H1 (cell line): ENCODE measurements at regions not wholly inside any gene's neighbourhood (a gene's known extent, or its start where the extent isn't known, plus 50 kb on each side); places are given as distances from the start of the nearest gene placed in this dataset.

Experiments used
- CTCF ChIA-PET: fragments of 300-600 bp; sonication (Branson Sonifier 250); formaldehyde crosslinking; loops from one replicate; lab custom pipeline; 2021; ENCODE audit not compliant: partially characterized antibody; lab: Charles Lee
- POLR2A ChIA-PET: fragments of 300-600 bp; sonication (Branson Sonifier 250); formaldehyde crosslinking; loops from one replicate; lab custom pipeline; 2021; ENCODE audit warnings: inconsistent platforms; ENCODE audit not compliant: partially characterized antibody; lab: Charles Lee
- DNase-seq, 2 experiments: peaks; one replicate each; pipeline versions ENCODE4 v3.0.0 to v3.0.0-alpha.2; 2010 to 2022; ENCODE audit warnings: low spot score in 2 of 2, low read depth in 1 of 2, mixed read lengths in 1 of 2
- FAIRE-seq: peaks from 2 replicates; lab custom pipeline; 2011; peaks lifted over from hg19 to GRCh38; lab: Jason Lieb, UNC
- H2AFZ ChIP-seq: 2 replicates; pipeline ENCODE4 v1.8.1; 2012; ENCODE audit warnings: low read length, inconsistent platforms
- H2AK5ac ChIP-seq: 2 replicates; pipeline ENCODE4 v1.6.1; 2013; ENCODE audit warnings: low read depth, low read length
- H2BK120ac ChIP-seq: replicated peaks from 2 replicates; pipeline ENCODE3; 2013; ENCODE audit warnings: low read depth, low read length, inconsistent platforms
- H2BK12ac ChIP-seq: 2 replicates; pipeline ENCODE4 v1.6.1; 2013; ENCODE audit warnings: low read depth, low read length
- H2BK15ac ChIP-seq: 2 replicates; pipeline ENCODE4 v1.6.1; 2013; ENCODE audit warnings: low read length
- H2BK20ac ChIP-seq: 2 replicates; pipeline ENCODE4 v1.6.1; 2013; ENCODE audit warnings: low read length
- H2BK5ac ChIP-seq: 2 replicates; pipeline ENCODE4 v1.6.1; 2013; ENCODE audit warnings: low read depth, low read length
- H3K14ac ChIP-seq: 2 replicates; pipeline ENCODE4 v1.6.1; 2013; ENCODE audit warnings: inconsistent platforms; ENCODE audit not compliant: insufficient read length
- H3K18ac ChIP-seq: 2 replicates; pipeline ENCODE4 v1.6.1; 2013; ENCODE audit warnings: low read length; ENCODE audit errors: extremely low read depth
- H3K23ac ChIP-seq: 2 replicates; pipeline ENCODE4 v1.6.1; 2013; ENCODE audit warnings: inconsistent platforms; ENCODE audit not compliant: insufficient read length
- H3K23me2 ChIP-seq: 2 replicates; pipeline ENCODE4 v1.6.1; 2013; ENCODE audit warnings: low read depth, low read length
- H3K27ac ChIP-seq: 2 replicates; pipeline ENCODE4 v1.6.1; 2011; ENCODE audit warnings: low read depth, low read length, inconsistent platforms
- H3K27me3 ChIP-seq, 4 experiments: replicated peaks in 1 of 4; 1 replicate in 1 of 4; 2 replicates in 3 of 4; pipeline versions ENCODE4 v1.6.1 to v1.8.1; 2011 to 2013; ENCODE audit warnings: low read length in 3 of 4, mild to moderate bottlenecking in 3 of 4, inconsistent platforms in 2 of 4, mixed read lengths in 2 of 4, moderate library complexity in 1 of 4; ENCODE audit not compliant: control insufficient read depth in 3 of 4, insufficient read depth in 3 of 4; ENCODE audit errors: extremely low read depth in 1 of 4
- H3K36me3 ChIP-seq, 4 experiments: 2 replicates each; pipeline versions ENCODE4 v1.6.1 to v1.8.1; 2011 to 2013; ENCODE audit warnings: mild to moderate bottlenecking in 4 of 4, low read length in 3 of 4, moderate library complexity in 2 of 4, control low read depth in 1 of 4, inconsistent platforms in 1 of 4; ENCODE audit not compliant: insufficient read depth in 4 of 4, control insufficient read depth in 2 of 4
- H3K4ac ChIP-seq: replicated peaks from 2 replicates; pipeline ENCODE3; 2013; ENCODE audit warnings: low read length, low read depth, mixed read lengths, inconsistent platforms; ENCODE audit not compliant: insufficient read length
- H3K4me1 ChIP-seq, 4 experiments: replicated peaks in 1 of 4; 1 replicate in 1 of 4; 2 replicates in 3 of 4; pipeline versions ENCODE4 v1.6.1 to v1.8.1; 2011 to 2013; ENCODE audit warnings: low read length in 3 of 4, inconsistent platforms in 2 of 4, mixed read lengths in 1 of 4; ENCODE audit not compliant: insufficient read depth in 4 of 4, control insufficient read depth in 3 of 4
- H3K4me2 ChIP-seq, 2 experiments: 2 replicates each; pipeline versions ENCODE4 v1.6.1 to v1.8.1; 2011 to 2013; ENCODE audit warnings: low read depth in 2 of 2, low read length in 2 of 2, control low read depth in 1 of 2, inconsistent platforms in 1 of 2, mild to moderate bottlenecking in 1 of 2; ENCODE audit not compliant: insufficient read depth in 1 of 2
- H3K4me3 ChIP-seq, 4 experiments: fragments of 200-600, 300-600 bp in 1 of 4; sonication (generic), shearing (Covaris generic), sonication (Bioruptor Twin) in 1 of 4; 2 replicates each; pipeline versions ENCODE4 v1.5.1 to v1.8.1; 2011 to 2016; ENCODE audit warnings: low read length in 4 of 4, low read depth in 3 of 4, control low read depth in 2 of 4, inconsistent platforms in 2 of 4, mild to moderate bottlenecking in 2 of 4, mixed read lengths in 1 of 4, moderate library complexity in 1 of 4; ENCODE audit not compliant: insufficient read depth in 2 of 4; ENCODE audit errors: extremely low read depth in 1 of 4
- H3K56ac ChIP-seq: replicated peaks from 2 replicates; pipeline ENCODE3; 2013; ENCODE audit warnings: low read depth, mild to moderate bottlenecking, mixed read lengths, low read length, inconsistent platforms; ENCODE audit not compliant: insufficient read length
- H3K79me1 ChIP-seq: 2 replicates; pipeline ENCODE4 v1.6.1; 2013; ENCODE audit warnings: low read depth, low read length, control low read depth
- H3K79me2 ChIP-seq, 2 experiments: 2 replicates each; pipeline versions ENCODE4 v1.6.1 to v1.8.1; 2012 to 2013; ENCODE audit warnings: low read length in 2 of 2, mild to moderate bottlenecking in 2 of 2, inconsistent platforms in 1 of 2; ENCODE audit not compliant: insufficient read depth in 2 of 2, control insufficient read depth in 1 of 2
- H3K9ac ChIP-seq, 4 experiments: replicated peaks in 1 of 4; 1 replicate in 1 of 4; 2 replicates in 3 of 4; pipeline versions ENCODE4 v1.6.1 to v1.8.1; 2011 to 2013; ENCODE audit warnings: low read depth in 3 of 4, low read length in 3 of 4, control low read depth in 2 of 4, mild to moderate bottlenecking in 2 of 4, moderate library complexity in 2 of 4, inconsistent platforms in 1 of 4; ENCODE audit errors: extremely low read depth in 1 of 4
- H3K9me3 ChIP-seq, 2 experiments: 2 replicates each; pipeline versions ENCODE4 v1.6.1 to v1.8.1; 2012 to 2013; ENCODE audit warnings: mild to moderate bottlenecking in 2 of 2, moderate library complexity in 2 of 2, control low read depth in 1 of 2, inconsistent platforms in 1 of 2, low read depth in 1 of 2, low read length in 1 of 2, mixed read lengths in 1 of 2; ENCODE audit not compliant: insufficient read depth in 2 of 2
- H4K20me1 ChIP-seq, 2 experiments: replicated peaks in 1 of 2; 2 replicates each; pipeline versions ENCODE3 to v1.8.1; 2011 to 2013; ENCODE audit warnings: inconsistent platforms in 2 of 2, low read length in 2 of 2, mild to moderate bottlenecking in 1 of 2; ENCODE audit not compliant: insufficient read depth in 2 of 2, control insufficient read depth in 1 of 2
- H4K5ac ChIP-seq: 2 replicates; pipeline ENCODE4 v1.6.1; 2013; ENCODE audit warnings: low read length, low read depth, mixed read lengths, inconsistent platforms; ENCODE audit not compliant: insufficient read length
- H4K8ac ChIP-seq: 2 replicates; pipeline ENCODE4 v1.8.0; 2013; ENCODE audit warnings: mild to moderate bottlenecking, moderate library complexity, low read length, inconsistent platforms; ENCODE audit not compliant: insufficient read depth; ENCODE audit errors: extremely low read depth
- H4K91ac ChIP-seq: replicated peaks from 2 replicates; pipeline ENCODE3; 2013; ENCODE audit warnings: low read length, mixed read lengths, inconsistent platforms; ENCODE audit not compliant: insufficient read length
- BCL11A ChIP-seq, 2 experiments: IDR thresholded peaks; one replicate each; pipeline ENCODE4 v1.6.1; 2011; ENCODE audit warnings: low read depth in 2 of 2, low read length in 2 of 2, mild to moderate bottlenecking in 2 of 2
- CEBPB ChIP-seq: IDR thresholded peaks from 2 replicates; pipeline ENCODE4 v1.6.1; 2012; ENCODE audit warnings: low read depth, low read length
- CREB1 ChIP-seq: IDR thresholded peaks from 2 replicates; pipeline ENCODE4 v1.6.1; 2012; ENCODE audit warnings: inconsistent platforms
- NANOG ChIP-seq: IDR thresholded peaks from 2 replicates; pipeline ENCODE4 v1.6.1; 2011; ENCODE audit warnings: low read length, low read depth, mild to moderate bottlenecking, inconsistent platforms; ENCODE audit not compliant: insufficient read depth, poor library complexity, severe bottlenecking
- SAP30 ChIP-seq: fragments of 300-600 bp; sonication (generic); IDR thresholded peaks from 2 replicates; pipeline ENCODE4 v1.7.1; 2012; ENCODE audit warnings: low read length, moderate library complexity, mild to moderate bottlenecking, inconsistent platforms; ENCODE audit not compliant: insufficient read depth, insufficient replicate concordance
- SP4 ChIP-seq: IDR thresholded peaks from 2 replicates; pipeline ENCODE4 v1.6.1; 2012; ENCODE audit warnings: low read length, inconsistent platforms
- TBP ChIP-seq: IDR thresholded peaks from 2 replicates; pipeline ENCODE4 v1.6.1; 2011; ENCODE audit warnings: low read depth, low read length, improper control_type of control experiment
- TCF12 ChIP-seq: IDR thresholded peaks from 2 replicates; pipeline ENCODE4 v1.6.1; 2011; ENCODE audit warnings: low read depth, mild to moderate bottlenecking, low read length
- YY1 ChIP-seq: IDR thresholded peaks from 2 replicates; pipeline ENCODE4 v1.6.1; 2011; ENCODE audit warnings: low read depth, mild to moderate bottlenecking, low read length
- WGBS, 2 experiments: shearing (Covaris generic) in 1 of 2; methylation state at CpG; one replicate each; pipeline versions ENCODE4 v1.1.6 to v1.1.7; 2013 to 2015; ENCODE audit warnings: low lambda C conversion rate in 2 of 2, mixed read lengths in 2 of 2, inconsistent platforms in 1 of 2, low coverage in 1 of 2, missing lambda C conversion rate in 1 of 2; ENCODE audit not compliant: insufficient replicate concordance in 2 of 2, insufficient coverage in 1 of 2, insufficient read length in 1 of 2; ENCODE audit errors: extremely low coverage in 1 of 2, missing lambda C conversion rate in 1 of 2; 5-methylcytosine and 5-hydroxymethylcytosine counted together
- TF ChIP-seq, protein P1 (sequence below): IDR thresholded peaks from 2 replicates; pipeline ENCODE4 v1.6.1; 2011; ENCODE audit warnings: low read depth, mild to moderate bottlenecking, low read length; ENCODE audit not compliant: insufficient read depth

DNA sequence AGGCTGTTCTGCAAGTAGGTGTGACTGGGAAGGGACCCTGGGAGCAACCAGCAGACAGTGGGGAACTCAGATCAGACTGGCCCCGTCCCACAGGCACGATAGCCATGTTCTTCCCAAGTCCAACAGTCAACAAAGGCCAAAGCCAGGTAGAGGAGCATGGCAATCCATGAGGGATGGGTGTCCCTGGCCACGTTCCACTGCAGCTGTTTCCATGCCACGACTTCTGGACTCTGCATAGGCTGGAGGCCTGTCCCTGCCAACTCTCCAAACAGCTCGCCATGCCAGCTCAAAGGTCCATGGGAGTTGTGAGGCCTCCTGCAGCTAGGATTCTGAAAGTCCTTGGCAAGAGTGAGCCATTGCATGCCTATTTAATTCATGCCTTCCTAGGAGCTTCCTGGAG, 459.8 kb downstream of the CDH8 start:
- Histone ChIP-seq H3K23me2 (no peaks in the 10 kb centered on the region), H3K9ac (no peak overlapping the region), H3K56ac (no peak overlapping the region), H3K79me2 (no peaks in the 10 kb centered on the region), H3K4ac (no peak overlapping the region), H3K27me3 (no peaks in the 10 kb centered on the region), H3K79me1 (no peaks in the 10 kb centered on the region), H3K4me3 (no peak overlapping the region), H3K23ac (no peak overlapping the region), H3K9me3 (no peaks in the 10 kb centered on the region), H2BK20ac (no peak overlapping the region), H2BK12ac (no peak overlapping the region), H3K14ac (no peak overlapping the region), H3K4me1 (no peaks in the 10 kb centered on the region), H4K20me1 (no peaks in the 10 kb centered on the region), H2AFZ (no peak overlapping the region), H2BK120ac (no peak overlapping the region), H4K91ac (no peak overlapping the region), H4K5ac (no peak overlapping the region), H3K27ac (no peak overlapping the region), H3K36me3 (no peaks in the 10 kb centered on the region), H2AK5ac (no peak overlapping the region), H3K4me2 (no peak overlapping the region), H2BK15ac (no peak overlapping the region), H3K18ac (no peak overlapping the region), H4K8ac (no peak overlapping the region), H2BK5ac (no peak overlapping the region)
- TF ChIP-seq CEBPB = no peak
- no peak for TF ChIP-seq TBP
- TF ChIP-seq SAP30 = no peak
- TF ChIP-seq CREB1 = no peak
- TF ChIP-seq TCF12 = no peak
- TF ChIP-seq BCL11A (IDR thresholded peaks at IDR 0.05; ENCODE audit: low read depth in 2 of 2, low read length in 2 of 2) = no peak
- TF ChIP-seq, protein P1, sequence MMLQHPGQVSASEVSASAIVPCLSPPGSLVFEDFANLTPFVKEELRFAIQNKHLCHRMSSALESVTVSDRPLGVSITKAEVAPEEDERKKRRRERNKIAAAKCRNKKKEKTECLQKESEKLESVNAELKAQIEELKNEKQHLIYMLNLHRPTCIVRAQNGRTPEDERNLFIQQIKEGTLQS = no peak
- TF ChIP-seq NANOG = no peak
- no peak for TF ChIP-seq YY1
- no peak for TF ChIP-seq SP4
- ChIA-PET POLR2A (no interaction called here), CTCF (interaction anchor here (1.5 kb wide), 1 partner anchor 8 kb away, joined by 5 read pairs; no protein-coding TSS in a partner anchor)
- FAIRE-seq (no peak), DNase-seq (no peak)
- WGBS, 2 experiments = 95% methylated on average over 5 of the region's 5 CpGs; no CpG with 5 or more reads in 1 of the 2 experiments
